Chondrocyte (in vitro differentiated cells): ENCODE measurements at regions not wholly inside any gene's neighbourhood (a gene's known extent, or its start where the extent isn't known, plus 50 kb on each side); places are given as distances from the start of the nearest gene placed in this dataset.
"Not testable (repeated sequence)": the region's sequence is repeated elsewhere in the genome, so short reads cannot be mapped to it uniquely, and the experiment has no call there.

Experiments
- DNase-seq: peaks from one replicate; pipeline ENCODE4 v3.0.0; 2021; ENCODE audit warnings: mixed read lengths, low spot score
- H3K27ac Mint-ChIP-seq: one replicate; pipeline ENCODE4 v1.8.0; 2021; ENCODE audit warnings: mild to moderate bottlenecking, moderate library complexity, mixed read lengths; ENCODE audit not compliant: unreplicated experiment
- H3K27me3 Mint-ChIP-seq: 2 replicates; pipeline ENCODE4 v1.8.0; 2021; ENCODE audit warnings: low read depth, mixed read lengths
- H3K36me3 Mint-ChIP-seq: 2 replicates; pipeline ENCODE4 v1.8.0; 2021; ENCODE audit warnings: low read depth, mixed read lengths
- H3K4me1 Mint-ChIP-seq: 2 replicates; pipeline ENCODE4 v1.8.0; 2021; ENCODE audit warnings: low read depth, mild to moderate bottlenecking, mixed read lengths
- H3K4me3 Mint-ChIP-seq: one replicate; pipeline ENCODE4 v1.8.0; 2021; ENCODE audit warnings: mild to moderate bottlenecking, moderate library complexity, mixed read lengths; ENCODE audit not compliant: unreplicated experiment
- H3K9me3 Mint-ChIP-seq: 2 replicates; pipeline ENCODE4 v1.8.0; 2021; ENCODE audit warnings: low read depth, mixed read lengths
- TF ChIP-seq, protein P1 (sequence below): fragments of 200-600 bp; sonication (generic); IDR thresholded peaks from 2 replicates; pipeline ENCODE4 v1.5.0; 2021; ENCODE audit warnings: antibody characterized with exemption, mild to moderate bottlenecking, moderate library complexity

DNA sequence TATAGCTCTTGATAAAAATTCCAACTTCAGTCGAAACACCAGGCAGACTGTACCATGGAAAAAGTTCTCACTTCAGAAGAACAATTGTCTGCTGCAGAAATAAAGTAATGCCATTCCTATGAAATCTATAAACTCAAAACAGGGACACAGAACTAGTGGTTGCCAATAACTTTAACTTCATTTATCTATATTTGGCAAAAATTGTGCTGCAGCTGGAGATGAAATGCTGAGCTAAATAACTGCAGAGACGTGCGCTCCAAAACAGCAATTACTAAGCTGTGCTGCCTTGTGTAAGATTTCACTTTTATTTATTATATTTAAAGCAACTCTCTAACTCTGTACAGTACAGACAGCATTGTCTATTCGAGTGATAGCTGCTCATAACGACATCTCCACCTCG is 540.1 kb upstream of the ID2 start:
- Mint-ChIP-seq H3K4me1 (peaks cover 11% of the 10 kb centered on the region), H3K9me3 (peaks cover 3% of the 10 kb centered on the region), H3K4me3 (no peak overlapping the region), H3K27ac (no peak overlapping the region), H3K27me3 (no peaks in the 10 kb centered on the region), H3K36me3 (no peaks in the 10 kb centered on the region)
- no peak for DNase-seq
- TF ChIP-seq, protein P1, sequence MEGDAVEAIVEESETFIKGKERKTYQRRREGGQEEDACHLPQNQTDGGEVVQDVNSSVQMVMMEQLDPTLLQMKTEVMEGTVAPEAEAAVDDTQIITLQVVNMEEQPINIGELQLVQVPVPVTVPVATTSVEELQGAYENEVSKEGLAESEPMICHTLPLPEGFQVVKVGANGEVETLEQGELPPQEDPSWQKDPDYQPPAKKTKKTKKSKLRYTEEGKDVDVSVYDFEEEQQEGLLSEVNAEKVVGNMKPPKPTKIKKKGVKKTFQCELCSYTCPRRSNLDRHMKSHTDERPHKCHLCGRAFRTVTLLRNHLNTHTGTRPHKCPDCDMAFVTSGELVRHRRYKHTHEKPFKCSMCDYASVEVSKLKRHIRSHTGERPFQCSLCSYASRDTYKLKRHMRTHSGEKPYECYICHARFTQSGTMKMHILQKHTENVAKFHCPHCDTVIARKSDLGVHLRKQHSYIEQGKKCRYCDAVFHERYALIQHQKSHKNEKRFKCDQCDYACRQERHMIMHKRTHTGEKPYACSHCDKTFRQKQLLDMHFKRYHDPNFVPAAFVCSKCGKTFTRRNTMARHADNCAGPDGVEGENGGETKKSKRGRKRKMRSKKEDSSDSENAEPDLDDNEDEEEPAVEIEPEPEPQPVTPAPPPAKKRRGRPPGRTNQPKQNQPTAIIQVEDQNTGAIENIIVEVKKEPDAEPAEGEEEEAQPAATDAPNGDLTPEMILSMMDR: no peak

GRCh38 chr2:8142461-8142860 is 539.4 kb upstream of the ID2 start:
- Mint-ChIP-seq H3K9me3 (peaks cover 3% of the 10 kb centered on the region), H3K27me3 (no peaks in the 10 kb centered on the region), H3K36me3 (no peaks in the 10 kb centered on the region), H3K27ac (no peak overlapping the region), H3K4me1 (peaks cover 13% of the 10 kb centered on the region), H3K4me3 (no peak overlapping the region)
- no peak for DNase-seq
- TF ChIP-seq, protein P1: no peak

DNA sequence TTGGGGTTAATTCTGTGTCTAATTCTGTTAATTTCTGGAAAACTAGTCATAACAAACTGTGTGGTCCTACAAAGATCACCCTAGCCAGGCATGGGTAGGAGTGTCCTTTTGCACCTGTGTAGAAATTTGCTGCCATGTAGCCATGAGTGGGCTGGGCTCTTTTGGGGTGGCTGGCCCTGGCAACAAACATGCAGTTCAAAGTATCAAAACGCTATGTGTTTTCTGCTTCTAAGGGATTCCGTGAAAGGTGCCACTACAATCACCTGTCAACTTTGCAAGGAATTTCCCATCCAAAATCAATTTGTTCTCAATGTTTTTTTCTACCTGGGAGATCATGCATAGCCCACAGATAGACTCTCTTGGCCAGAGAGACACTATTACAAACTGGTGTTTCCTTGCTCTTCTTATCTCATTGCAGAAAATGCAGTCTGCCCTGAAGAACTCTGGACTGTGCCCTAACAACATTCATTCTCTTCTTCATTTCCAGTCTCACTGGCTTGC is 537.7 kb upstream of the ID2 start:
- Mint-ChIP-seq H3K4me1 (peaks cover 27% of the 10 kb centered on the region), H3K36me3 (no peaks in the 10 kb centered on the region)

DNA sequence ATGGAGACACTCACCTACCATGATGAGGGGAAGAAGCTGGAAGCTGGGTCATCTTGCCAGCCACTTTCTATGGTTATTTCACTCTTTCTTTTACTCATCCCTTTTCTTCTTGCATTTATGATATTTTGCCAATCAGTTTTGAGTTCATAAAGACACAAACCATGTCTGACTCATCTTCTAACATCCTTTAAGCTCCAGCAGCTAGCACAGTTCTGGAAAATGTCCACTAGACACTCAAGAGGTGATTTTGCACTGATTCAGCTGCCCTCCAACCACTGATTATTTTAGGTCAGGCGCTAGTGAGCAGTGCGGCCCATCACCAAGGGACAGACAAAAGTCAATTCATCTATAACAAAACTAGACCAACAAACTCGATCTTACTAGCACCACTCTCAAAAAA is 537.1 kb upstream of the ID2 start:
- Mint-ChIP-seq H3K9me3 (no peaks in the 10 kb centered on the region), H3K36me3 (no peaks in the 10 kb centered on the region), H3K4me3 (no peak overlapping the region), H3K27ac (no peak overlapping the region), H3K4me1 (peaks cover 33% of the 10 kb centered on the region), H3K27me3 (no peaks in the 10 kb centered on the region)
- DNase-seq: no peak
- TF ChIP-seq, protein P1: no peak

More for the DNA sequence above, 537.7 kb upstream of the ID2 start:
- no peak for DNase-seq
- Mint-ChIP-seq H3K4me3 (no peak overlapping the region), H3K27ac (no peak overlapping the region), H3K27me3 (no peaks in the 10 kb centered on the region), H3K9me3 (no peaks in the 10 kb centered on the region)
- TF ChIP-seq, protein P1: no peak

DNA sequence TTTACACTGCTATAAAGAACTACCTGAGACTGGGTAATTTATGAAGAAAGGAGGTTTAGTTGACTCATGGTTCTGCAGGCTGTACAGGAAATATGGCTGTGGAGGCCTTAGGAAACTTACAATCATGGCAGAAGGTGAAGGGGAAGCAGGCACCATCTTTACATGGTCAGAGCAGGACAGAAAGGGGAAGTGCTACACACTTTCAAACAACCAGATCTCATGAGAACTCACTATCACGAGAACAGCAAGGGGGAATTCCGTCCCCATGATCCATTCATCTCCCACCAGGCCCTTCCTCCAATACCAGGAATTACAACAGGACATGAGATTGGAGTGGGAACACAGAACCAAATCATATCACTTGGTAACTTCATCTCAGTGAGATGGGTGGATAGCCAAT is 536.5 kb upstream of the ID2 start:
- not testable (repeated sequence) for H3K36me3 Mint-ChIP-seq, H3K27me3 Mint-ChIP-seq

DNA sequence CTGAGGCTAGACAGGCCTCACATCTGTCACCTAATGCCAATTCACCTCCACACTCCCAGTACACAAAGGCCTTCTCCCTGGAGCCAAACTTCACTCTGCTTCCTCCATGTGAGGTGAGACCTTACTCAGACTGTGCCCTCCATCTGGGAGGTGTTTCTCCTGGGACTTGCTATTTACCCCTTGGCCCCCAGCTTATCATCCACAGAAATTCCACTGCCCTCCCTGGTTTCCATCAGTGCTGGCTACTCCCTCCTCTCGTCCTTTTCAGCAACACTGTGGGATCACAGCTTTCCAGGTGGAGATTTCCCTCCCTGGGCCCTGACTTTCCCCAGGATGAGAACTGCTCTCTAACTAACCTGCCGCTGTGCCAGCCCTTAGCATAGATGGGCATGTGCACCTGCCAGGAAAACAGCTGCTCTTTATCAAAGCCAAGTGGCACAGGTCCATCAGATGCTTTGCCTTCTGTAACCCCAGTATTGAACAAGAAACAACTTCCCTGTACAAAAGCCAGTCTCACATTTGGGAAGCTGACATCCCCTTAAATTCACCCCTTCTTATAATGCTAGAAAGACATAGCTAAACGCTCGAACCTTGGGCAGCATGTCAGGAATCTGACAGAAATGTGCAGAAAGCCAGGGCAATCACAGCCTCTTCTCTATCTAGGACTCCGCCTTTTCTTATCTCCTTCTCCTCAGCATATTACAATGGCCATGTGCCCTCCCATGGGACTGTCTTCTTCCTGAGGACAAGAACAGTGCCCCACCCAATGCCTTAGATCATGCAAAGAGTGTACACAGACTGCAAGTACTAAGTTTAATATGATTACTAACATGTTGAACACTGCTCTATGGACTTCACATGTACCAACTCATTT is 535.5 kb upstream of the ID2 start:
- TF ChIP-seq, protein P1: no peak
- H3K4me3 Mint-ChIP-seq: no peak overlapping the region
- no peaks in the 10 kb centered on the region for H3K27me3 Mint-ChIP-seq
- no peak for DNase-seq
- H3K4me1 Mint-ChIP-seq: peaks cover 43% of the 10 kb centered on the region
- H3K36me3 Mint-ChIP-seq: no peaks in the 10 kb centered on the region
- no peak overlapping the region for H3K27ac Mint-ChIP-seq
- H3K9me3 Mint-ChIP-seq: no peaks in the 10 kb centered on the region

More for the DNA sequence above, 536.5 kb upstream of the ID2 start:
- H3K4me1 Mint-ChIP-seq: peaks cover 39% of the 10 kb centered on the region
- not testable (repeated sequence) for H3K27ac Mint-ChIP-seq, H3K9me3 Mint-ChIP-seq, DNase-seq, H3K4me3 Mint-ChIP-seq
